ENCODE measurements at regions not wholly inside any gene's neighbourhood (a gene's known extent, or its start where the extent isn't known, plus 50 kb on each side); places are given as distances from the start of the nearest gene placed in this dataset.
A peak's percentile ranks its signal among the peaks of the same experiment; 100 is the strongest.

DNA sequence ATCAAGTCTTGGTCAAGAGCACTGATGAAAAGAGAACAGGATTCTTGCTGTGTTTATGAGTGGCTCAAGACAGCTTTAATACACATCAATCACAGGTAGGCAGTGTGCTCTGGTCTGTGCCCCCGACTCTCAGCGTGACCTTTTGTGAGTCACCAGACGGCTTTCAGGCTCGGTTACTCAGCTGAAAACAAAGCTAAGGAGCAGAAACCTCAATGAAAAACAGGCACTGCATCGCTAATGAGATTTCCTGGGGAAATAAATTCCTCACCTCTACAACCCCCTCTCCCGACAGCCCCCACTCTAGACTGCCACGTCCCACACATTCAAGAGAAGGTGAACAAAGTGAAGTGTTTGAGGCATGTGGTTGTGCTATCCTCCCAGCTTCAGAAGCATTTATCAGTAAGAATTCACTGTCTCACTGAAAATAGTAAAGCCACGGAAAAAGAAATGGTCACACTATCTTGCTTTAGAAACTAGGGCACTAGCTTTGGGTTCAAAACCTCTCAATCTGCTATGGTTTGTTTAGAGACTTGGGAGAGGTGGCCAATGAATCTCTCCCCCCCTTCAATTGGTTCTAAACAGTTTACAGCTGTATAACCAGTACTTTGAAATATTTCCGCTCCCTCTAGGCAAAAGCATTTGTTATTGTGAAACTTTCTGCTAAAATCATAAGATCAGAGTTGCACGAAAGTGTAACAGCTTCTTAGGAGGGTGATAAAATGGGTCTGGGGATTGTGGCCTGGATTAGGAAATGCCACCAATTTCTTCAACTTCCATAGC lies 199.5 kb upstream of the PMFBP1 start:
- Histone ChIP-seq H3K9me3 (ENCODE audit: control insufficient read depth in 1 of 2, insufficient read depth in 1 of 2, low read depth in 1 of 2, low read length in 2 of 2) (no peaks in the 10 kb centered on the region), H2AFZ (ENCODE audit: low read depth, low read length, poor library complexity, severe bottlenecking) (no peak overlapping the region), H3K4me3 (replicated peaks in 1 of 2; ENCODE audit: low read depth in 1 of 2, low read length in 2 of 2) (no peak overlapping the region), H3K4me2 (ENCODE audit: low read length) (peak overlapping the region; percentile 41), H3K79me2 (ENCODE audit: insufficient read depth, low read length) (no peaks in the 10 kb centered on the region), H3K9ac (ENCODE audit: low read length) (no peak overlapping the region), H4K20me1 (ENCODE audit: insufficient read depth) (no peaks in the 10 kb centered on the region), H3K9me2 (ENCODE audit: insufficient read depth) (no peaks in the 10 kb centered on the region), H3K27me3 (ENCODE audit: insufficient read depth, low read length) (no peaks in the 10 kb centered on the region), H3K27ac (ENCODE audit: low read depth, low read length) (no peak overlapping the region), H3K36me3 (ENCODE audit: control insufficient read depth in 1 of 2, insufficient read depth in 2 of 2, low read length in 2 of 2) (no peaks in the 10 kb centered on the region), H3K4me1 (ENCODE audit: control insufficient read depth in 1 of 2, insufficient read depth in 2 of 2, low read length in 2 of 2) (peaks cover 5 to 13% of the 10 kb centered on the region in 2 experiments; a peak in 3 of 4 replicates)
- ATAC-seq (peak; percentile 96), DNase-seq (ENCODE audit: low read depth, low spot score) (peak; percentile 15)
- ChIA-PET CTCF (interaction anchor here (1.0 kb wide), 1 partner anchor 29 kb away, joined by 4 read pairs; no protein-coding TSS in a partner anchor), POLR2A (no interaction called here), RAD21 (ENCODE audit: low non-redundant PET in 1 of 2, low total read pairs in 2 of 2, uncharacterized antibody in 2 of 2, unreplicated experiment in 2 of 2) (no interaction called here)
- intact Hi-C loops (cut with micrococcal nuclease) = no loop called here
- TF ChIP-seq JUND (IDR thresholded peaks at IDR 0.05) (peak; percentile 41), ELF1 (IDR thresholded peaks at IDR 0.05; ENCODE audit: borderline replicate concordance, low read depth) (no peak), FOSL1 (IDR thresholded peaks at IDR 0.05; ENCODE audit: low read depth) (peak; percentile 48)
- no TSS peak for BruUV-seq (replicated peaks)

DNA sequence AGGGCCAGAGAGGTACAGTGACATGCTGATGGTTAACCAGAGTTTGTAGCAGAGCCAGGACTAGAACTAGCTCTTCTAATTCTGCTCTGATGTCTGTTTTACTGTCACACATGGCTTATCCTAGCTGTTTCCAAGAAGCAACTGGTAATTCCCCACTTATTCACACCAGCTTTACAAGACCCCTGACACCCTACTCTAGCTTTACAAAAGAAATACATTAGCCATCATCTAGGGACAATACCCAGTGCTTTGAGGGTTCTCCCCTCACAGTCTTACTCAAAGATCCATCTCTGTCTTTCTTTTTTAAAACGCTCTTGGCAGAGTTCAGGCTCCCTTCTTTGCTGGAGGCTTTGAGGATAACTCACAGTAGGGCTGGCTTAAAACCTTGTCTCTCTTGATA lies 197.3 kb upstream of the PMFBP1 start:
- CTCF ChIA-PET = no interaction called here

More for the DNA sequence above, 197.3 kb upstream of the PMFBP1 start:
- ATAC-seq = no peak
- Histone ChIP-seq H3K27me3 (ENCODE audit: insufficient read depth, low read length) (no peaks in the 10 kb centered on the region), H3K79me2 (ENCODE audit: insufficient read depth, low read length) (no peaks in the 10 kb centered on the region), H3K4me3 (replicated peaks in 1 of 2; ENCODE audit: low read depth in 1 of 2, low read length in 2 of 2) (no peak overlapping the region), H3K36me3 (ENCODE audit: control insufficient read depth in 1 of 2, insufficient read depth in 2 of 2, low read length in 2 of 2) (no peaks in the 10 kb centered on the region), H3K27ac (ENCODE audit: low read depth, low read length) (no peak overlapping the region), H2AFZ (ENCODE audit: low read depth, low read length, poor library complexity, severe bottlenecking) (no peak overlapping the region), H4K20me1 (ENCODE audit: insufficient read depth) (no peaks in the 10 kb centered on the region), H3K9ac (ENCODE audit: low read length) (no peak overlapping the region), H3K9me3 (ENCODE audit: control insufficient read depth in 1 of 2, insufficient read depth in 1 of 2, low read depth in 1 of 2, low read length in 2 of 2) (peaks cover 0 to 3% of the 10 kb centered on the region in 2 experiments; a peak in 2 of 4 replicates), H3K4me1 (ENCODE audit: control insufficient read depth in 1 of 2, insufficient read depth in 2 of 2, low read length in 2 of 2) (peaks cover 5 to 13% of the 10 kb centered on the region in 2 experiments; a peak in 3 of 4 replicates), H3K9me2 (ENCODE audit: insufficient read depth) (no peaks in the 10 kb centered on the region), H3K4me2 (ENCODE audit: low read length) (no peak overlapping the region)
- TF ChIP-seq POLR2A (IDR thresholded peaks at IDR 0.05; ENCODE audit: borderline replicate concordance, extremely low read depth, insufficient read depth, insufficient read length) = no peak
- no peak for TF ChIP-seq POLR2AphosphoS5 (IDR thresholded peaks at IDR 0.05; ENCODE audit: low read depth, low read length)
- no peak for TF ChIP-seq SRF (IDR thresholded peaks at IDR 0.05; ENCODE audit: low read depth)
- TF ChIP-seq EZH2 (IDR thresholded peaks at IDR 0.05) = no peak
- TF ChIP-seq, protein P1, sequence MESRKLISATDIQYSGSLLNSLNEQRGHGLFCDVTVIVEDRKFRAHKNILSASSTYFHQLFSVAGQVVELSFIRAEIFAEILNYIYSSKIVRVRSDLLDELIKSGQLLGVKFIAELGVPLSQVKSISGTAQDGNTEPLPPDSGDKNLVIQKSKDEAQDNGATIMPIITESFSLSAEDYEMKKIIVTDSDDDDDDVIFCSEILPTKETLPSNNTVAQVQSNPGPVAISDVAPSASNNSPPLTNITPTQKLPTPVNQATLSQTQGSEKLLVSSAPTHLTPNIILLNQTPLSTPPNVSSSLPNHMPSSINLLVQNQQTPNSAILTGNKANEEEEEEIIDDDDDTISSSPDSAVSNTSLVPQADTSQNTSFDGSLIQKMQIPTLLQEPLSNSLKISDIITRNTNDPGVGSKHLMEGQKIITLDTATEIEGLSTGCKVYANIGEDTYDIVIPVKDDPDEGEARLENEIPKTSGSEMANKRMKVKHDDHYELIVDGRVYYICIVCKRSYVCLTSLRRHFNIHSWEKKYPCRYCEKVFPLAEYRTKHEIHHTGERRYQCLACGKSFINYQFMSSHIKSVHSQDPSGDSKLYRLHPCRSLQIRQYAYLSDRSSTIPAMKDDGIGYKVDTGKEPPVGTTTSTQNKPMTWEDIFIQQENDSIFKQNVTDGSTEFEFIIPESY (IDR thresholded peaks at IDR 0.05; ENCODE audit: extremely low read depth, insufficient replicate concordance, low read length) = no peak
- TF ChIP-seq FOSL1 (IDR thresholded peaks at IDR 0.05; ENCODE audit: low read depth) = no peak
- no peak for TF ChIP-seq TCF7L2 (IDR thresholded peaks at IDR 0.05; ENCODE audit: borderline replicate concordance, extremely low read depth, insufficient read depth, insufficient read length)
- intact Hi-C loops (cut with micrococcal nuclease) = no loop called here
- BruUV-seq (replicated peaks) = no TSS peak
- RAD21 ChIA-PET (ENCODE audit: low non-redundant PET in 1 of 2, low total read pairs in 2 of 2, uncharacterized antibody in 2 of 2, unreplicated experiment in 2 of 2) = no interaction called here
- POLR2A ChIA-PET = no interaction called here
- DNase-seq (ENCODE audit: low read depth, low spot score) = no peak

All from HCT116 (cell line).